Dermis blood vessel endothelial cell (primary cell): ENCODE measurements at regions not wholly inside any gene's neighbourhood (a gene's known extent, or its start where the extent isn't known, plus 50 kb on each side); places are given as distances from the start of the nearest gene placed in this dataset.
A peak's percentile ranks its signal among the peaks of the same experiment; 100 is the strongest.
"Not testable (repeated sequence)": the region's sequence is repeated elsewhere in the genome, so short reads cannot be mapped to it uniquely, and the experiment has no call there.

Experiments
- DNase-seq: peaks from one replicate; pipeline ENCODE4 v3.0.0; 2010

DNA sequence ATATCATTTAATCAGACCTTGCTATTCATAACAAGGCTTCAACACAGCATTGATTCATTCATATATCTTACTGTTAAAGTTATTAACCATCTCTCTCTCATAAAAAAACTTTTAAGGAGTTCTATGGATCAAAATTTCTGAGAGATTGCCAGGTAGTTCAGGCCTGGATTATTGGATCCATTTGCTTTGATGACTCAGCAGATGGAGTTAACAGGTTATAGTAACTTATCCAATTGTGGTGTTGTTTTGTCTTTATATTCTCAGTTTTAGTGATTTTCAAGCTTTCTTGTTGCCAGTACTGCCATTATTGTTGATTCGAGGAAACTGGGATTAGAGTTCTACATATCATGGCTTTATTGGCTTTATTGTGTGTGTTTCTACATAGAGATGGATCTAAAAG is 195.7 kb upstream of the MMADHC start:
- DNase-seq: no peak

DNA sequence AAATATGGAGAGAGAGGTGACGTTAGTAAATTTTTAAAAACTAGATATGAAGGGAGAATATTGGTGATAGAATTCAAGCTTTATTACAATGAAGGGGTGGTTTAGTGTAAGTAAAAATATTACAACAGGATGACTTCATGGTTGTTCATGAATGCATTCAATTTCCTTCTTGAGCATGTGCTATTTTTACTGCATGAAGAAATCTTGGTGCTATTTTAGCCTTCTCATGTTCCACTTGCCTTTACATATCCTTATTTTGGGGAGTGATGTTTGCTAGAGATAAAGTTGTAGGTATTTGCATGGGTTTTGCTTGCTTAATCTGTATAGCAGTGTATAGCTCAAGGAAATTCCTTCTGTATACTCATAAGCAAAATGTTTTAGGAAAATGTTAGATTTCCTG is 195.0 kb upstream of the MMADHC start:
- DNase-seq: no peak

DNA sequence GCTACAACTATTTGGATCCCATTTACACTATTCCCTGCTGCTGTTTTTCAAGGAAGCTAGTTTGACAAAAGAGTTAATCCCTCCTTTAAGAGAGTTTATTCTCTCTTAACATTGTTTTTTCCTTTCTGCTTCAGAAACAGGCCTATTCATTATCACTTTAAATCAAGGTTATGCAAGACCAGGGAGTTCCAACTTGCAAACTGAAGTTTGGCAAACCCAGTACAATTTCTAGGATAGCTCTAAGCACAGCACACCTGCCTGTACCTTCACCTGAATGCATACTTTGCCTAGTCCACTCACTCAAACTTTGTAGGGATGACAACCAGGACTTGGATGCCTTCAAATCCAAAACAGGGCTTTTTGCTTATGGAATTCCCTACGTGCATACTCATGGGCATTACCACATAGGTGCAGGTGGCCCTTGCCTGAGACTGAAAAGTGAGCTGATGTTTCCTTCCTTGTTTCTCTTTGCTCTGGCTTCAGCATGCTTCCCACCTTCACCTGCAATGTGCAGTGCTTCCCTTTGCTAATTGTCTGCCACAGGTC is 193.8 kb upstream of the MMADHC start:
- no peak for DNase-seq

DNA sequence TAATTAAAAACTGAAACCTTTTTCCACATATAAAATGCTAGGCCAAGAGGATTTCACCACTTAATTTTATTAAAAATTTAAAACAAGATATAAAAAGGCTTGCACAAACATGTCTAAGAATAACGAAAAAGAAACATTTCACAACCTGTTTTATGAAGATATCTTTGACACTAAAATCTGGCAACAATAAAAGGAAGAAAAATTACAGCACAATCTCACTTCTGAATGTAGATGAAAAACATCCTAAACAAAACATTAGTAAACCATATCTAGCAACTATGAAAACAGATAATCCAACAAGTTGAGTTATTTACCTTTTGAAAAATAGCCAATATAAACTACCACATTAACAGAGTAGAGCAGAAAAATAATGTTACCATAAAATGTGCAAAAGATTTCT is 185.4 kb upstream of the MMADHC start:
- DNase-seq: no peak

DNA sequence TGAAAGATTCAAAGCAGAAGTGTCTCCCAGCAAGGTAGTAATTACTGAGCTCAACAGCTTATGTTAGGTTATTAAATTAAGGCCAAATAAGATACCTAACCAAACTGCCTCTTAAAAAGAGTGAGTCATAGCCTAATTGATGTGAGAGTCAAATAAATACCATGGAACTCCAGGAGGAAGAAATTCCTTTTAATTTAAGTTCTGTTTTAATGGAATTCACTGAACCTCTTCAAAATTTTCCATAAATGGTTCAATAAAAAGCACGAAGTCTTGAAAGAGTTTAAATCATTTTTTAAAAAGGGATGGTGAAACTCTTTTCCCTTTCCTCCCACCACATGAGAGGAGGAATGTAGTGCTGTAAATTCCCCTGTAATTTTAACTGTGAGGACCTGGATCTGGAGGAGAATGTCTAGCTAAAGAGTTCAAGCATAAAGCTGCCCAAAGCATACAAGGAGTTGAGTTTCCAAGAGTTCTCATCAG is 180.8 kb upstream of the MMADHC start:
- no peak for DNase-seq

DNA sequence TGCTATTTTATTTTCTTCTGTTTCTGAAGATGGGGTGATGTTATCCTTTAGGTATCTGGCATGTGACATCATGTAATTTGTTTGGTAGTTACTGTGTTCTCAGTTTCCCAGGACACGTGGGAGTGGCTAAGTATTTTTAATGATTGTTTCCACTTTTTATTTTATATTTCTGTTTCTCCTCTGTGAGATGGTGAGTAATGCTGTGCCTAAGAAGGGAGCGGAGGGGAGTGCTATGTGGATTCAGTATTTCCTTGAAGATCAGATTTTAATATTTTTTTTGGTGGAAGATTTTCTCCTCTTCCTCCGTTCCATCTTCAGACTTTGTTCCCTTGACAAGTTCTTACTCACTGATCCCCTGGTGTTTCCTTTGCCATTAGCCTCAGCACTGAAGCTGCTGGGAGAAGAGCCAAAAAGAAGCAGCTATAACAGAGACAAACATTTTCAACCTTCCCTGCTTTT is 180.0 kb upstream of the MMADHC start:
- DNase-seq: peak; percentile 41

DNA sequence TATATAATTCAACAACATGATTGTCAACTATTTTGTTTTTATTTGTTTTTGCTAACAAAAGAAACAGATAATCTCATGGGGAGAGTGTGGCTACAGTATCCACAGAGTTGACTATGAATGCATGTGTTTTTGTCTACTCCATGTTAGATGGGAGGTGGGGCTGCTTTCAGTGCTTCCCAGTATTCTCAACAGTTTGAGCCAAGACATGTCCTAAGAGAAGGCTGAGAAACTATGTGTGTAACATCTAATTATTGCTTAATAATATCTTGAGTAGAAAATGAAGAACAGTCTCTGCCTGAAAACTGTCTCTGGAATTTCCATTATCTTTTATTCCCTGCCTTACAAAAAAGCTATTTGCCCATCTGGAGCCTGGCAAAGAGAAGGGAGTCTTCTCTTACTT is 178.8 kb upstream of the MMADHC start:
- DNase-seq: no peak

DNA sequence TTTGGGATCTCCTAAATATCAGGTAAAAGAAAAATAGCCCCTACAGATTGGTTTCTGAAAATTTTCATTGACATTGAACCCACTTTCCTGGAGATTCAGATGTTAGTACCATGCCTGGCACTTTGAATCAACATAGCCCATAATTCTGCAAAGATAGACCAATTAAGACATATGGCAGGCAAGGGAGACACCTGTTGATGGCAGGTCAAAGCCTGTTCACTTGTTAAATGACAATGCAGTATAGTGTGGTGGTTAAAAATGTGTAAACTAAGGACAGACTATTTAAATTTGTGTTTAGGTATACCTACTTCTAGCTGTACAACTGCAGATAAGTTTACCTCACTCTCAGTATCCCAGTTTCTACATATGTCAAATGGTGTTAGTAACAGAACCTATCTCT is 178.1 kb upstream of the MMADHC start:
- no peak for DNase-seq

DNA sequence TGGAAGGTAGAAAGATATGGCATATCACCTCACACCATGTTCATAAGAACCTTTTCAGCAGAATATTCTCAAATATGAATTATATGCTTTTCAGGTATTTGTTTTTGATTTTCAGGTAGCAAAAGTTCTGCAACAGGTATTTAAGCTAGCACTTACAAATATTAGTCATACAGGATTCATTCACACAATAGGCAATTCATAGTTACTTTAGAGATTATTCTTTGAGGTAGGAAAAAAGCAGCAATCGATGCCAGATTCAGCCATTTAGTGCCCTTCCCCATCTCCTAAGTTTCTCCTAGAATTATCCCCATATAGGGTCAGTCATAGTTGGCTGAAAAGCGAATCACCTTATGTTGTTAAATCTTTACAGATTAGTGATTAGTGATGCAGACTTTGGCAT is 177.4 kb upstream of the MMADHC start:
- no peak for DNase-seq

DNA sequence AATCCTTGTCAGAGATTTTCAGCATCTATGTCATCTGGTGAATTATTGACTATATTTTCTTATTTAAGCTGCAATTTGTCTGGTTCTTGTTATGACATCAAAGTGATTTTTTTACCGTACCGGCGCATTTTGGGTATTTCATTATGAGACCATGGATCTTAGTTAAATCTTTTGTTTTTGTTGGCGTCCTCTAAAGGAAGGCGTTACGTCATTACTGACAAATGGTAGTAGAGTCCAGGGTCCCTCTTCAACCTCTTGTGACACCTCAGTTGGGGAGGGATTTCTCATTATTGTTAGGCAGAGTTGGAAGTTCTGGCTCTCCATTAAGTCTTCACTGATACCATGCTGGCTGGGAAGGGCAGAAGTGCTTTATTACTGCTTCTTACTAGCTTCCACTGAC is 175.8 kb upstream of the MMADHC start:
- DNase-seq: no peak

DNA sequence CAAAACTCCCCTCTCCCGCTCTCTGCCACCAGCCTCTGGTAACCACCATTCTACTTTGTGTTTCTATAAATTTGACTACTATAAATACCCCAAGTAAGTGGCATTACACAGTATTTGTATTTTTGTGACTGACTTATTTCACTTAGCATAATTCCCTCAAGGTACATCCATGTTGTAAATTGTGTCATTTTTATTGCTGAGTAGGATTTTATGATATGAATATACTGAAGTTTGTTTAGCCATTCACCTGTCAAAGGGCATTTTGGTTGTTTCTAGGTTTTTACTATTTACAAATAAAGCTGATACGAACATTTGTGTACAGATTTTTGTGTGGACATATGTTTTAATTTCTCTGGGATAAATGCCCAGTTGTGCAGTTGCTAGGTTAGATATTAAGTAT is 174.0 kb upstream of the MMADHC start:
- DNase-seq: no peak

DNA sequence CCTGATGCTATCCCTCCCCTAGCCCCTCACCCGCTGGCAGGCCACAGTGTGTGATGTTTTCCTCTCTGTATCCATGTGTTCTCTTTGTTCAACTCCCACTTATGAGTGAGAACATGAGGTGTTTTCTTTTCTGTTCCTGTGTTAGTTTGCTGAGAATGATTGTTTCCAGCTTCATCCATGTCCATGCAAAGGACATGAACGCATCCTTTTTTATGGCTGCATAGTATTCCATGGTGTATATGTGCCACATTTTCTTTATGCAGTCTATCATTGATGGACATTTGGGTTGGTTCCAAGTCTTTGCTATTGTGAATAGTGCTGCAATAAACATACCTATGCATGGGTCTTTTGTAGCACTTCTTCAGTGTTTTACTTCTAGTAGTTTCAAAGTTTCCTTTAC is 171.8 kb upstream of the MMADHC start:
- DNase-seq: not testable (repeated sequence)

DNA sequence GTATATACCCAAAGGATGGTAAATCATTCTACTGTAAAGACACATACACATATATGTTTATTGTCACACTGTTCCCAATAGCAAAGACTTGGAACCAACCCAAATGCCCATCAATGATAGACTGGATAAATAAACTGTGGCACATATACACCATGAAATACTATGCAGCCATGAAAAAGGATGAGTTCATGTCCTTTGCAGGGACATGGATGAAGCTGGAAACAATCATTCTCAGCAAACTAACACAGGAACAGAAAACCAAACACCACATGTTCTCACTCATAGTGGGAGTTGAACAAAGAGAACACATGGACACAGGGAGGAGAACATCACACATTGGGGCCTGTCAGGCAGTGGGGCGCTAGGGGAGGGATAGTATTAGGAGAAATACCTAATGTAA is 167.1 kb upstream of the MMADHC start:
- not testable (repeated sequence) for DNase-seq

DNA sequence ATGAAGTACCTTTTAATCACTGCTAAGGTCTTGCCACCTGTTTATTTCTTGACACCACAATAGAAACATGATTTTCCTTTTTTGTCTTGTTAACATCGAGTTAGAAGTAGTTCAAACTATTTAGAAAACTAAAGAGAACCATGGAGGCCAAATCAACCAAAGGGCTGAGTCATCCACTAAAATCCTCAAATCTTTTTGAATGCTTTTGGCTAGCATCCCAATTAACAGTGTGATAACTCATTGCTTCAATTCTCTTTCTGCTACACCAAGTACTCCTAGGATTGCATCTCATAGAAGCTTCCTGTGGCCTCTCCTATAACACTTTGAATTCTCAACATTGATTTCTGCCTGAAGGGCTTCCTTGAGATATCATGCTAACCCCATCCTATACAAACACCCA is 159.9 kb upstream of the MMADHC start:
- peak; percentile 21 for DNase-seq

DNA sequence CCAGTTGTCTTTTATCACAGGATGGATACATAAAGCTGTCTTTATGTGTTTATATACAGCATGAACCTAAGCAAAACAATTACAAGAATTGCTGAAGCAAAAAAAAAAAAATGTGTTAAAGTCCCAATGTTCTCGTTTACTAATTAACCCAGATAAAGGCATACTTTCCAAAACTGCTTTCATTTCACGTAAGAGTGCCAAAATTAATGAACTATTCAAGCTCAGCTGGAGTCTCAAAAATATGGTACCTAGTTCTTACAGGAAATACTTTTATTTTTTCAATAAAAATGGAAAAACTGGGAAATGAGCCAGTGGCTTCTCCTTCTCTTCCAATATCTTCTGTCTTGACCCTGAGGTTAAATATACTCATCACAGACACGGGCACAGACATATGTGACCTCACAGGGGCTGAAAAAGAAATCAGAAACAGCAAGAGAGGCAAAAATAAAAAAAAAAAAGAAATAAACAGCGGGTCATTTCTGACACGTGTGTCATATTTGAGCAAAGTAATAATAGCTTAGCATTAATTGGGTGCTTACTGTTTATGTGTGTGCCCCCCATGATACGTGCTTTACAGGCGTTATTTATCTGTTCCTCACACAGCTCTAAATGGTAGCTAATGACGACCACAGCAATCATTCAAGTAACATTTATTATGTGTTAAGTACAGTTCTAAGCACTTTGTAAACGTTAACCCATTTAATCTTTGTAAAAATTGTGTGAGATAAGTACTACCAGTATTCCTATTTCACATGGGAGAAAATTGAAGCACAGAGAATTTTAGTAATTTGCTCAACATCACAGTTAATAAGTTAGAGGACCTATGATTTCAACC is 158.0 kb upstream of the MMADHC start:
- no peak for DNase-seq

DNA sequence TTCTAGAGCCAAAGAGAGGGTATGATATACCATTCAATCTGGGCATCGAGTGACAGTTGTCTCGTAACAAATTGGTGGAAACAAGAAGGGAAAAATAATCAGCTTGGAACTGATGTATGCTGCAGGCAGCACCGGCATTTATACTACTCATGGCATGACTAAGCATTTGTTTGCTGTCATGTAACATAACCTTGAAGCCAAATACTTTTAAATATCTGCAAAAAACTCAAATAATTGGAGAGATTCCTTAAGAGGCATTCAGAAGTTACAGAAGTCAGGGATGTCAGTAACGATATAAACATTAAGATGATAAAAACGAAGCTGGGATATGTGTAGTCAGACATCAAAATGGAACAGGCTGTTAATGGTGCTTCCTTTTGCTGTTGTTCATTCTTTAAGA is 157.3 kb upstream of the MMADHC start:
- no peak for DNase-seq

DNA sequence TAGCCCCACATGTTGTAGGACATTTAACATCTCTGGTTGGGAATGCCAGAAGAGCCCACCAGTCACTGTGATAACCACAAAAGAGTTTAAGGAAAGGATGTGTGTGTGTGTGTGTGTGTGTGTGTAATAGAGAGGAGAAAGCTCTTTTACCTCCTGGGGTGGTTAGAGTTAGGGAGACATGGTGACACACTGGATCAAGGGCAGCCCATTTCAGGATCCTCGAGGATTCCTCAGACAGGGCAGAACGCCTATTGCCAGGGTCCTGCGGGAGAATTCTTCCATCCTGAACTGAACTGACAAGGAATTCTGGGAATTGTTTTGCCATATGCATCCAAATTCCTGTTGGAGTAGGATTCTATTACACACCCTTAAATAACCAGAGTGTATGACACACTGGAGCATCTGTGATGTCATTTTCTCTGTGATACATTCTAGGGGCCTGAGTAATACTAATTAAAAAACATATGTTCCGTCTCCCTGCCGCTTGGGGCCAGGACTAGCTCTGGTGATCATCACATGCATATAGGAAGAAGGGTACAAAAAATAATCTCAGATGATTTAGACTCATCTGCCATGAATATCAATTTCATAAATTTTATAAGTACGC is 156.4 kb upstream of the MMADHC start:
- DNase-seq: no peak

DNA sequence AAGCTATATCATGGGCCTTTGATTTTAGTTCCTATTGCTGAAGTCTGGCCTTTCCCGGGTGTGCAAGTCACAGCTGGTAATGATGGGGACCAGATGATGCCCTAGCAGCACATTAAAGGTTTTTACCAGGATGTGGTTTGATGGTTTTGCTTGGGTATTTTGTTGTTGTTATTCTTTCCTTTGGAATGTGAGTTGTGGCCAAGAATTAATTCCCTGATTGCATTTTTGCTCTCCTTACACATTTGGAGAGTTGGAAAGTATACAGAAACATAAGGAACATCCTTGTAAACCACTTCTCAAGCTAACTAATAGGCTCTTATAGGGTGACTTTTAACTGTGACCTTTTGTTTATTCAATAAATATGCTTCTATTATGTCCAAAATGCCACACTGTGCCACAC is 154.1 kb upstream of the MMADHC start:
- peak; percentile 24 for DNase-seq

DNA sequence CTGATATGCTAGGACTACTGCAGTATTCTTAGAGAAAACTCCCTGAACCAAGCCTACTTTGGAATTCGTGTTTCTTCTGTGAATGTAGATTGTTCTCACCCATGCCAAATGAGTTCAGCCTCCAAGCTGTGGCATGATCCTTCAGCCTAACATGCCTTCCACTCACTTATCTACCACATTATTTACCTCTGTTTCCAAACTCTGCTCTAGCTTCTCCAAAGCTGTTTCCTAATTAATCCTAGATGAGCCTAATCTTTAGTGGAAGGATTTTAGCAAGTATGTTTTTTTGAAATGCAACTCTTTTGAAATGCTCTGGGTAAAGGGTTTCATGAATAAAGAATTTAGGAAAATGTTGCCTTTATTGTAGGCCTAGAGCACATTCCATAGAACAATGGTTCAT is 152.9 kb upstream of the MMADHC start:
- DNase-seq: no peak

DNA sequence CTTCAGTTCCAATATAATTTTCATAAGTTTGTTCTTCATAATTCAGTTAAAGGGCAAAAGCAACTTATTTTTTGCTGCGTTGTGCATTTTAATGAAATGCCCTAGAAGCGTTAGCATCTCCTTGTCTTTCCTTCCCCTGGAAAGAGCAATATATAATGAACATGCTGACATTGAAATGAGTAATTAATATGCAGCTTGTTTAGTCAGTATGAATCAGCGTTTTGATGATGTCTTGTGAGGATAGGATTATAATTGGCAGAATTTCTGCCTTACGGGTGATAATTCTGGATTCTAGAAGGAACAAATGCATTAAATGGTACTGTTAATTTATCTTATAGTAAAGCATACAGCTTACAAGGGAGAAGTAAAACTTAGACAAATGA is 152.3 kb upstream of the MMADHC start:
- DNase-seq: no peak

DNA sequence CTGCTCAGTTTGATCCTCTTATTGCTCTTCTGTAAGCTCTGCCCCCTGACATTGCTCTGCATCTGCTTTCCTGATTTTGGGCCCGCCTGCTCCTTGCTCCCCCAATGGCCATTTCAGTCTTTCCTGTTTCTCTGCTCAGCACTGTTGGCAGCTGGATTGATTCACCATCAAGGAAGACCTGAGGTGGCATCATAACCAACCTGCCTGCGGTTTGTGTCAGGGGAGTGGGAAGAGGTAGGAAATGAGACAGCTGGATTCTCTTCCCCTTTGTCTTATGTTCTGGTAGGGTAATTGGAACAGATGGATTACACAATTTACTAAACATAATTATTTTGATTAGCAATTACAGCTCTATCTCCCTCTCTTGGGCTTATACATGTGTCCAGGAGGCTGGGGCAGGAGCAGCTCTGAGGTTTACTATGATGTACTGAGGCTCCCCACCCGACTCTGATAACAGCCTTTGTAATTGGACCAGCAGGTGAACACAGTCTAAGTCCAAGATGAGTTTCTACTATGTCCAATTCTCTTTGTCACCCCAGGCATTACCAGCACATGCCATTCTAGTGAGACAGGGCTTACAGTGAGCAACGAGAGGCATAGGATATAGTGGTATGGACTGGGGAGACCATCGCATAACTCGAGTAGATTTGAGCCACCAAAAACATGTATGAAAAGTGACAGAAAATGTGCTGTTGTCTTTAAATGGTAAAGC is 151.8 kb upstream of the MMADHC start:
- DNase-seq: no peak

DNA sequence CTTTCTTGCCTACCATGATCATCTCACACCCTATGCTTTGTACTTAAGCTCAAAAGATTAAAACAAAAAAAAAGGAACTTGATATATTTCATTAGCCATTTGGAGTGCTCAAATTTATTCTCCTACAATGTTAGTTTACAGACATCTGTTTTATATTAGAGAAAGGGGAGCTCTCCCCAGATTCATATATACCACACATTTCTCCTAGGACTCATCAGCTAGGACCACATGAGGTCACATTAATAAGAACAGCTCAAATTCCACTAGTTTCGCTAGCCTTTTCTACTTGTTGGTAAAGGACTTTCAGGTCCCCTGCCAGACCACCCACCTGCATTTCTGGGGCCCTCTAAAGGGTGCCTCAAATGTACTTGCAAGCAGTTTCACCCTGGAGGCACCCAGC is 151.2 kb upstream of the MMADHC start:
- DNase-seq: no peak

DNA sequence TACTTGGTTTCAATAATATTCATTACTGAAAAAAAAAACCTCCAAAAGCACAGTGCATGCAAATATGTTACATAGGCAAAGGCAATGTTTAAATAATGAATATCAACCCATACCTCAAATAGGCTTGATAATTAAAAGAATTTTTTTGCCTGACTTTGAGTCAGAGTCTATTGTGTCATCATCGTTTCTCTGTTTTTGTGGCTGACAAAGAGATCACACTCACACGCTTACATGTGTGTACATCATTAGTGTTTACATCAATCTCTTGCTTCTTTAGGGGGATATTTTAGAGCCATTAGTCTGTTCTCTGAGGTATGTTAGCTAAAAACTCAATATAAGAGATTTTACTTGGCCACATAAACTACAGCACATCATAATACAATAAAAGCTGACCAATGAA is 150.3 kb upstream of the MMADHC start:
- DNase-seq: no peak
